GM12878 (cell line): ENCODE measurements at regions not wholly inside any gene's neighbourhood (a gene's known extent, or its start where the extent isn't known, plus 50 kb on each side); places are given as distances from the start of the nearest gene placed in this dataset.

Experiments
- CREM ChIP-seq: IDR thresholded peaks from 2 replicates; pipeline ENCODE4 v1.6.1; 2014; ENCODE audit warnings: antibody characterized with exemption, low read depth
- ESRRA ChIP-seq: IDR thresholded peaks from 2 replicates; pipeline ENCODE4 v1.6.1; 2012; ENCODE audit warnings: mild to moderate bottlenecking, low read length, improper control_type of control experiment
- MTA3 ChIP-seq: IDR thresholded peaks from 2 replicates; pipeline ENCODE4 v1.6.1; 2012; ENCODE audit warnings: low read length, inconsistent platforms, borderline replicate concordance
- RBBP5 ChIP-seq: fragments of 200-600 bp; sonication (generic); conservative IDR thresholded peaks from 2 replicates; pipeline ENCODE4 v1.6.1; 2016
- SREBF2 ChIP-seq: IDR thresholded peaks from 2 replicates; pipeline ENCODE4 v1.6.1; 2012; ENCODE audit warnings: mild to moderate bottlenecking, low read length
- SUPT20H ChIP-seq: IDR thresholded peaks from 2 replicates; pipeline ENCODE4 v1.6.1; 2011; ENCODE audit warnings: low read depth, mild to moderate bottlenecking, low read length, moderate library complexity, borderline replicate concordance; ENCODE audit not compliant: control insufficient read depth
- ZNF24 ChIP-seq: fragments of 450-650 bp; IDR thresholded peaks from 2 replicates; pipeline ENCODE4 v1.6.1; 2017; ENCODE audit warnings: antibody characterized with exemption, mild to moderate bottlenecking
- ZNF622 ChIP-seq: fragments of 450-650 bp; IDR thresholded peaks from 2 replicates; pipeline ENCODE4 v1.6.1; 2017; ENCODE audit warnings: mild to moderate bottlenecking, inconsistent platforms
- TF ChIP-seq, protein P1 (sequence below): IDR thresholded peaks from 2 replicates; pipeline ENCODE4 v1.6.1; 2012; ENCODE audit warnings: improper control_type of control experiment, low read depth, low read length; ENCODE audit not compliant: insufficient replicate concordance
- TF ChIP-seq, protein P2 (sequence below): fragments of 450-650 bp; IDR thresholded peaks from 2 replicates; pipeline ENCODE4 v1.6.1; 2017; ENCODE audit warnings: mild to moderate bottlenecking, moderate library complexity
- TF ChIP-seq, protein P3 (sequence below): fragments of 450-650 bp; conservative IDR thresholded peaks from 2 replicates; pipeline ENCODE4 v1.6.1; 2017; ENCODE audit warnings: mild to moderate bottlenecking, moderate library complexity

DNA sequence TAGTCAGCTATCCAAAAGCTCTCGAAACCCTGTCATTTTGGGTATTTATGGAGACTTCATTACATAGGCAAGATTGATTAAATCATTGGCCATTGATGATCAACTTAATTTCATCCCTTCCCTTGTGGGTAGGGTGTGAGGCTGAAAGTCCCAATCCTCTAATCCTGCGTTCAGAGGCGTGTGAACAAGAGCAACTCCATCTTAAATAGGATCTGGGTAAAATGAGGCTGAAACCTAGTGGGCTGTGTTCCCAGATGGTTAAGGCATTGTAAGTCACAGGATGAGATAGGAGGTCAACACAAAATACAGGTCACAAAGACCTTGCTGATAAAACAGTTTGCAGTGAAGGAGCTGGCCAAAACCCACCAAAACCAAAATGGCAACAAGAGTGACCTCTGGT, 641.7 kb upstream of the GJE1 start (continued):
- TF ChIP-seq, protein P1, sequence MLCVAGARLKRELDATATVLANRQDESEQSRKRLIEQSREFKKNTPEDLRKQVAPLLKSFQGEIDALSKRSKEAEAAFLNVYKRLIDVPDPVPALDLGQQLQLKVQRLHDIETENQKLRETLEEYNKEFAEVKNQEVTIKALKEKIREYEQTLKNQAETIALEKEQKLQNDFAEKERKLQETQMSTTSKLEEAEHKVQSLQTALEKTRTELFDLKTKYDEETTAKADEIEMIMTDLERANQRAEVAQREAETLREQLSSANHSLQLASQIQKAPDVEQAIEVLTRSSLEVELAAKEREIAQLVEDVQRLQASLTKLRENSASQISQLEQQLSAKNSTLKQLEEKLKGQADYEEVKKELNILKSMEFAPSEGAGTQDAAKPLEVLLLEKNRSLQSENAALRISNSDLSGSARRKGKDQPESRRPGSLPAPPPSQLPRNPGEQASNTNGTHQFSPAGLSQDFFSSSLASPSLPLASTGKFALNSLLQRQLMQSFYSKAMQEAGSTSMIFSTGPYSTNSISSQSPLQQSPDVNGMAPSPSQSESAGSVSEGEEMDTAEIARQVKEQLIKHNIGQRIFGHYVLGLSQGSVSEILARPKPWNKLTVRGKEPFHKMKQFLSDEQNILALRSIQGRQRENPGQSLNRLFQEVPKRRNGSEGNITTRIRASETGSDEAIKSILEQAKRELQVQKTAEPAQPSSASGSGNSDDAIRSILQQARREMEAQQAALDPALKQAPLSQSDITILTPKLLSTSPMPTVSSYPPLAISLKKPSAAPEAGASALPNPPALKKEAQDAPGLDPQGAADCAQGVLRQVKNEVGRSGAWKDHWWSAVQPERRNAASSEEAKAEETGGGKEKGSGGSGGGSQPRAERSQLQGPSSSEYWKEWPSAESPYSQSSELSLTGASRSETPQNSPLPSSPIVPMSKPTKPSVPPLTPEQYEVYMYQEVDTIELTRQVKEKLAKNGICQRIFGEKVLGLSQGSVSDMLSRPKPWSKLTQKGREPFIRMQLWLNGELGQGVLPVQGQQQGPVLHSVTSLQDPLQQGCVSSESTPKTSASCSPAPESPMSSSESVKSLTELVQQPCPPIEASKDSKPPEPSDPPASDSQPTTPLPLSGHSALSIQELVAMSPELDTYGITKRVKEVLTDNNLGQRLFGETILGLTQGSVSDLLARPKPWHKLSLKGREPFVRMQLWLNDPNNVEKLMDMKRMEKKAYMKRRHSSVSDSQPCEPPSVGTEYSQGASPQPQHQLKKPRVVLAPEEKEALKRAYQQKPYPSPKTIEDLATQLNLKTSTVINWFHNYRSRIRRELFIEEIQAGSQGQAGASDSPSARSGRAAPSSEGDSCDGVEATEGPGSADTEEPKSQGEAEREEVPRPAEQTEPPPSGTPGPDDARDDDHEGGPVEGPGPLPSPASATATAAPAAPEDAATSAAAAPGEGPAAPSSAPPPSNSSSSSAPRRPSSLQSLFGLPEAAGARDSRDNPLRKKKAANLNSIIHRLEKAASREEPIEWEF = no peak
- no peak for TF ChIP-seq ZNF24
- no peak for TF ChIP-seq SUPT20H
- no peak for TF ChIP-seq ESRRA
- TF ChIP-seq, protein P2, sequence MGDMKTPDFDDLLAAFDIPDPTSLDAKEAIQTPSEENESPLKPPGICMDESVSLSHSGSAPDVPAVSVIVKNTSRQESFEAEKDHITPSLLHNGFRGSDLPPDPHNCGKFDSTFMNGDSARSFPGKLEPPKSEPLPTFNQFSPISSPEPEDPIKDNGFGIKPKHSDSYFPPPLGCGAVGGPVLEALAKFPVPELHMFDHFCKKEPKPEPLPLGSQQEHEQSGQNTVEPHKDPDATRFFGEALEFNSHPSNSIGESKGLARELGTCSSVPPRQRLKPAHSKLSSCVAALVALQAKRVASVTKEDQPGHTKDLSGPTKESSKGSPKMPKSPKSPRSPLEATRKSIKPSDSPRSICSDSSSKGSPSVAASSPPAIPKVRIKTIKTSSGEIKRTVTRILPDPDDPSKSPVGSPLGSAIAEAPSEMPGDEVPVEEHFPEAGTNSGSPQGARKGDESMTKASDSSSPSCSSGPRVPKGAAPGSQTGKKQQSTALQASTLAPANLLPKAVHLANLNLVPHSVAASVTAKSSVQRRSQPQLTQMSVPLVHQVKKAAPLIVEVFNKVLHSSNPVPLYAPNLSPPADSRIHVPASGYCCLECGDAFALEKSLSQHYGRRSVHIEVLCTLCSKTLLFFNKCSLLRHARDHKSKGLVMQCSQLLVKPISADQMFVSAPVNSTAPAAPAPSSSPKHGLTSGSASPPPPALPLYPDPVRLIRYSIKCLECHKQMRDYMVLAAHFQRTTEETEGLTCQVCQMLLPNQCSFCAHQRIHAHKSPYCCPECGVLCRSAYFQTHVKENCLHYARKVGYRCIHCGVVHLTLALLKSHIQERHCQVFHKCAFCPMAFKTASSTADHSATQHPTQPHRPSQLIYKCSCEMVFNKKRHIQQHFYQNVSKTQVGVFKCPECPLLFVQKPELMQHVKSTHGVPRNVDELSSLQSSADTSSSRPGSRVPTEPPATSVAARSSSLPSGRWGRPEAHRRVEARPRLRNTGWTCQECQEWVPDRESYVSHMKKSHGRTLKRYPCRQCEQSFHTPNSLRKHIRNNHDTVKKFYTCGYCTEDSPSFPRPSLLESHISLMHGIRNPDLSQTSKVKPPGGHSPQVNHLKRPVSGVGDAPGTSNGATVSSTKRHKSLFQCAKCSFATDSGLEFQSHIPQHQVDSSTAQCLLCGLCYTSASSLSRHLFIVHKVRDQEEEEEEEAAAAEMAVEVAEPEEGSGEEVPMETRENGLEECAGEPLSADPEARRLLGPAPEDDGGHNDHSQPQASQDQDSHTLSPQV = no peak
- TF ChIP-seq ZNF622 = no peak
- no peak for TF ChIP-seq SREBF2
- no peak for TF ChIP-seq MTA3
- no peak for TF ChIP-seq CREM
- TF ChIP-seq, protein P3, sequence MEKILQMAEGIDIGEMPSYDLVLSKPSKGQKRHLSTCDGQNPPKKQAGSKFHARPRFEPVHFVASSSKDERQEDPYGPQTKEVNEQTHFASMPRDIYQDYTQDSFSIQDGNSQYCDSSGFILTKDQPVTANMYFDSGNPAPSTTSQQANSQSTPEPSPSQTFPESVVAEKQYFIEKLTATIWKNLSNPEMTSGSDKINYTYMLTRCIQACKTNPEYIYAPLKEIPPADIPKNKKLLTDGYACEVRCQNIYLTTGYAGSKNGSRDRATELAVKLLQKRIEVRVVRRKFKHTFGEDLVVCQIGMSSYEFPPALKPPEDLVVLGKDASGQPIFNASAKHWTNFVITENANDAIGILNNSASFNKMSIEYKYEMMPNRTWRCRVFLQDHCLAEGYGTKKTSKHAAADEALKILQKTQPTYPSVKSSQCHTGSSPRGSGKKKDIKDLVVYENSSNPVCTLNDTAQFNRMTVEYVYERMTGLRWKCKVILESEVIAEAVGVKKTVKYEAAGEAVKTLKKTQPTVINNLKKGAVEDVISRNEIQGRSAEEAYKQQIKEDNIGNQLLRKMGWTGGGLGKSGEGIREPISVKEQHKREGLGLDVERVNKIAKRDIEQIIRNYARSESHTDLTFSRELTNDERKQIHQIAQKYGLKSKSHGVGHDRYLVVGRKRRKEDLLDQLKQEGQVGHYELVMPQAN = no peak
- TF ChIP-seq RBBP5 = no peak
- TF ChIP-seq, all 136 proteins: peak for 0
